CD4-positive, alpha-beta T cell (primary cell): ENCODE measurements at regions not wholly inside any gene's neighbourhood (a gene's known extent, or its start where the extent isn't known, plus 50 kb on each side); places are given as distances from the start of the nearest gene placed in this dataset.

Experiments used
- ATAC-seq: fragments of 200-7000 bp; cut with Tn5 transposase; one replicate; pipeline ENCODE4 v1.10.0; 2022; ENCODE audit warnings: mild to moderate bottlenecking; ENCODE audit not compliant: poor library complexity
- CTCF ChIA-PET: fragments of 350-600 bp; sonication (Branson Sonifier 250); formaldehyde crosslinking; loops from one replicate; lab custom pipeline; 2021; ENCODE audit warnings: antibody characterized with exemption, inconsistent platforms; lab: Charles Lee
- POLR2A ChIA-PET: fragments of 350-600 bp; sonication (Branson Sonifier 250); formaldehyde crosslinking; loops from one replicate; lab custom pipeline; 2021; ENCODE audit warnings: antibody characterized with exemption, inconsistent platforms; lab: Charles Lee
- DNase-seq, 14 experiments: peaks; one replicate each; pipeline ENCODE4 v3.0.0-alpha.2; 2013 to 2020; ENCODE audit warnings: mixed read lengths in 2 of 14
- H3K27ac ChIP-seq, 2 donors: one replicate each; pipeline versions ENCODE4 v1.5.1 to v1.7.0; 2013; ENCODE audit warnings: low read length in 2 of 2, low read depth in 1 of 2, mild to moderate bottlenecking in 1 of 2
- H3K27me3 ChIP-seq, 2 experiments: 1 replicate in 1 of 2; 2 replicates in 1 of 2; pipeline versions ENCODE4 v1.6.1 to v1.7.0; 2013; ENCODE audit warnings: low read length in 2 of 2, control low read depth in 1 of 2, mild to moderate bottlenecking in 1 of 2, moderate library complexity in 1 of 2; ENCODE audit not compliant: insufficient read depth in 2 of 2, control insufficient read depth in 1 of 2
- H3K36me3 ChIP-seq: one replicate; pipeline ENCODE4 v1.6.1; 2013; ENCODE audit warnings: low read length, control low read depth; ENCODE audit not compliant: insufficient read depth
- H3K4me1 ChIP-seq: one replicate; pipeline ENCODE4 v1.6.1; 2013; ENCODE audit warnings: low read length, control low read depth; ENCODE audit not compliant: insufficient read depth
- H3K4me3 ChIP-seq: one replicate; pipeline ENCODE4 v1.5.1; 2013; ENCODE audit warnings: mild to moderate bottlenecking, low read length, moderate library complexity
- H3K9me3 ChIP-seq, 2 experiments: 1 replicate in 1 of 2; 2 replicates in 1 of 2; pipeline versions ENCODE4 v1.6.1 to v1.7.0; 2013; ENCODE audit warnings: low read length in 2 of 2, mild to moderate bottlenecking in 2 of 2, control low read depth in 1 of 2, moderate library complexity in 1 of 2; ENCODE audit not compliant: control insufficient read depth in 1 of 2, insufficient read depth in 1 of 2
- H3K27ac Mint-ChIP-seq: one replicate; pipeline ENCODE4 v1.8.0; 2020; ENCODE audit warnings: mixed read lengths
- H3K27me3 Mint-ChIP-seq: one replicate; pipeline ENCODE4 v1.8.0; 2021; ENCODE audit warnings: mixed read lengths
- H3K36me3 Mint-ChIP-seq: one replicate; pipeline ENCODE4 v1.8.0; 2021; ENCODE audit warnings: low read depth, mixed read lengths
- H3K4me1 Mint-ChIP-seq: one replicate; pipeline ENCODE4 v1.8.0; 2021; ENCODE audit warnings: low read depth, mixed read lengths
- H3K4me3 Mint-ChIP-seq: one replicate; pipeline ENCODE4 v1.8.0; 2020; ENCODE audit warnings: mild to moderate bottlenecking, mixed read lengths
- H3K9me3 Mint-ChIP-seq: one replicate; pipeline ENCODE4 v1.8.0; 2020; ENCODE audit warnings: mixed read lengths
- CTCF ChIP-seq: fragments of 200-600 bp; IDR thresholded peaks from one replicate; pipeline ENCODE4 v1.8.0; 2022; ENCODE audit warnings: antibody characterized with exemption, mild to moderate bottlenecking
- intact Hi-C, 2 experiments: fragments of 100-400 bp; cut with DNase I in 1 of 2; cut with micrococcal nuclease in 1 of 2; formaldehyde crosslinking; loops; one replicate each; pipeline versions ENCODE4 v1.15.1 to v1.9.0; 2023 to 2025; cut with DNase I, micrococcal nuclease

DNA sequence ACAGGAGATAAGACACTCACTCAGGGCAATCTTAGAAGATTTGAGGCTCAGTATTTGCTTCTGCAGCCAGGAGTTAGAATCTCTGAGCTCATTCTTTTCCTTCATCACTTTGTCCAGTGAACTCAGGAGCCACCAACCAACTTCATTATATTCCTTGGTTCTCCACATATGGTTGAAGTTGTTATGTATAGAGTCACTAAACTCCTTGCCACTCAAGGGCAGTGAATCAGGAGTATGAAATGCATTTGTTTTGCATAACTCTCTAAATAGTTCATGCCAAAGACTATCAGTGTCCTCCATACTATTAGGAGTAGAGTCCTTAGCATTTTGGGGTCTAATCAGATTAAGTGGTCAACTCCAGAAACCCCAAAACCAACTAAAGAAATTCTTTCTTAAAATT lies 150.6 kb downstream of the CCDC59 start:
- DNase-seq, result no peak
- Histone ChIP-seq H3K36me3 (no peaks in the 10 kb centered on the region), H3K4me1 (no peaks in the 10 kb centered on the region), H3K27ac (no peak overlapping the region), H3K9me3 (peaks cover 0 to 10% of the 10 kb centered on the region in 2 experiments), H3K27me3 (no peaks in the 10 kb centered on the region), H3K4me3 (no peak overlapping the region)
- intact Hi-C loops, result no loop called here
- Mint-ChIP-seq H3K4me1 (no peaks in the 10 kb centered on the region), H3K9me3 (peaks cover 15% of the 10 kb centered on the region), H3K27ac (no peak overlapping the region), H3K36me3 (no peaks in the 10 kb centered on the region), H3K27me3 (no peaks in the 10 kb centered on the region), H3K4me3 (no peak overlapping the region)
- CTCF ChIA-PET, result no interaction called here
- TF ChIP-seq CTCF, result no peak
- POLR2A ChIA-PET, result no interaction called here
- no peak for ATAC-seq

GRCh38 chr12:82203086-82203485 lies 155.1 kb downstream of the CCDC59 start:
- no peak overlapping the region for H3K4me3 ChIP-seq
- Mint-ChIP-seq H3K36me3 (no peaks in the 10 kb centered on the region), H3K27ac (no peak overlapping the region), H3K4me1 (no peaks in the 10 kb centered on the region), H3K4me3 (no peak overlapping the region), H3K9me3 (no peaks in the 10 kb centered on the region), H3K27me3 (no peaks in the 10 kb centered on the region)
- DNase-seq (no peak), ATAC-seq (no peak)
- H3K27me3 ChIP-seq, result no peaks in the 10 kb centered on the region
- CTCF ChIA-PET, result no interaction called here
- H3K9me3 ChIP-seq, result no peaks in the 10 kb centered on the region
- H3K4me1 ChIP-seq, result no peaks in the 10 kb centered on the region
- TF ChIP-seq CTCF, result no peak
- POLR2A ChIA-PET, result no interaction called here
- no peaks in the 10 kb centered on the region for H3K36me3 ChIP-seq
- intact Hi-C loops, result no loop called here
- no peak overlapping the region for H3K27ac ChIP-seq

DNA sequence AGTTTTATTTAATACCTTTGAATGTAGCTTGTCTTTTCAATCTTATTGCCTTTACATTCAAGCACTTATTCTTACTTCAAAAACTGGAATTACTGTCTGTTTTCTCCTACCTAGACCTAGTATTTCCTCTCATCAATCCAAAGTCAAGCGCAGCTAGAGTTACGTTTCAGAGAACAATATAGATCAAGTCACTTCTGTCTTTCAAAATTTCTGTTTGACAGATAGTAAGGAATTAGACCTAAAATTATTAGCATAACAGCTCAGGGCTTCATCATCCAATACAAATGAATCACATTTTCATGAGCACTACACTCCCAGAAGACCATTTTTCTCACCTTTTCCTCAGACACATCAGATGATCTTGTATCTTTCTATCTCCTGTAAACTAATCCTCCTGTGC lies 170.6 kb downstream of the CCDC59 start:
- no peak overlapping the region for H3K4me3 Mint-ChIP-seq
- ChIA-PET CTCF (no interaction called here), POLR2A (no interaction called here)
- H3K36me3 ChIP-seq, result no peaks in the 10 kb centered on the region
- no peak overlapping the region for H3K27ac Mint-ChIP-seq
- H3K9me3 ChIP-seq, result peaks cover 0 to 3% of the 10 kb centered on the region in 2 experiments
- H3K27ac ChIP-seq, result no peak overlapping the region
- no peaks in the 10 kb centered on the region for H3K4me1 Mint-ChIP-seq
- no peaks in the 10 kb centered on the region for H3K27me3 Mint-ChIP-seq
- intact Hi-C loops, result no loop called here
- no peaks in the 10 kb centered on the region for H3K36me3 Mint-ChIP-seq
- no peak for DNase-seq
- no peaks in the 10 kb centered on the region for H3K4me1 ChIP-seq
- no peak for ATAC-seq
- no peak for TF ChIP-seq CTCF
- peaks cover 17% of the 10 kb centered on the region for H3K9me3 Mint-ChIP-seq
- no peak overlapping the region for H3K4me3 ChIP-seq
- H3K27me3 ChIP-seq, result no peaks in the 10 kb centered on the region
